Endothelial cell of umbilical vein (primary cell): ENCODE measurements at regions not wholly inside any gene's neighbourhood (a gene's known extent, or its start where the extent isn't known, plus 50 kb on each side); places are given as distances from the start of the nearest gene placed in this dataset.

Experiments
- BruUV-seq: library from RNA; stranded (reverse); fragments of 400-500 nt; replicated peaks from 2 replicates; lab custom pipeline; 2021; lab: Mats Ljungman, UMichigan
- CTCF ChIA-PET: fragments of 300-600, 350-600 bp; sonication (Branson Sonifier 250); formaldehyde crosslinking; loops from one replicate; lab custom pipeline; 2021; ENCODE audit warnings: antibody characterized with exemption, inconsistent platforms; lab: Charles Lee
- POLR2A ChIA-PET: fragments of 300-600, 350-600 bp; sonication (Branson Sonifier 250); formaldehyde crosslinking; loops from one replicate; lab custom pipeline; 2021; ENCODE audit warnings: antibody characterized with exemption, inconsistent platforms; lab: Charles Lee
- DNase-seq: peaks from one replicate; pipeline ENCODE4 v3.0.0-alpha.2; 2011; ENCODE audit warnings: low read depth, low spot score
- FAIRE-seq: peaks from 2 replicates; lab custom pipeline; 2011; peaks lifted over from hg19 to GRCh38; lab: Jason Lieb, UNC
- H2AFZ ChIP-seq: 2 replicates; pipeline ENCODE4 v1.6.0; 2012; ENCODE audit warnings: low read depth, low read length, control low read depth, inconsistent platforms
- H3K27ac ChIP-seq: 2 replicates; pipeline ENCODE4 v1.5.1; 2011; ENCODE audit warnings: low read depth, mild to moderate bottlenecking, control low read depth, low read length, moderate library complexity; ENCODE audit not compliant: insufficient read depth
- H3K27me3 ChIP-seq, 2 experiments: 2 replicates each; pipeline versions ENCODE4 v1.6.0 to v1.6.1; 2011; ENCODE audit warnings: low read length in 2 of 2, mixed read lengths in 1 of 2; ENCODE audit not compliant: control insufficient read depth in 2 of 2, insufficient read depth in 2 of 2
- H3K36me3 ChIP-seq, 2 experiments: 2 replicates in 1 of 2; 3 replicates in 1 of 2; pipeline ENCODE4 v1.5.1; 2011; ENCODE audit warnings: low read length in 2 of 2, mild to moderate bottlenecking in 1 of 2, moderate library complexity in 1 of 2; ENCODE audit not compliant: control insufficient read depth in 2 of 2, insufficient read depth in 2 of 2; ENCODE audit errors: extremely low read depth in 1 of 2
- H3K4me1 ChIP-seq: 3 replicates; pipeline ENCODE4 v1.5.1; 2011; ENCODE audit warnings: mild to moderate bottlenecking, low read length; ENCODE audit not compliant: control insufficient read depth, insufficient read depth; ENCODE audit errors: extremely low read depth
- H3K4me2 ChIP-seq: 2 replicates; pipeline ENCODE4 v1.6.1; 2011; ENCODE audit warnings: low read length, control low read depth, mixed read lengths; ENCODE audit not compliant: insufficient read depth
- H3K4me3 ChIP-seq, 3 experiments: fragments of 200-600 bp in 1 of 3; sonication (generic), shearing (Covaris generic) in 1 of 3; replicated peaks in 1 of 3; 2 replicates each; pipeline ENCODE4 v1.5.1; 2011 to 2016; ENCODE audit warnings: control low read depth in 3 of 3, low read length in 3 of 3, mild to moderate bottlenecking in 2 of 3, inconsistent platforms in 1 of 3, low read depth in 1 of 3, moderate library complexity in 1 of 3; ENCODE audit not compliant: insufficient read depth in 1 of 3
- H3K79me2 ChIP-seq: 2 replicates; pipeline ENCODE4 v1.6.0; 2012; ENCODE audit warnings: low read length, inconsistent platforms; ENCODE audit not compliant: control insufficient read depth, insufficient read depth
- H3K9ac ChIP-seq: replicated peaks from 2 replicates; pipeline ENCODE3; 2011; ENCODE audit warnings: low read length, control low read depth; ENCODE audit not compliant: insufficient read depth; ENCODE audit errors: extremely low read depth
- H3K9me1 ChIP-seq: replicated peaks from 3 replicates; pipeline ENCODE4 v1.6.0; 2011; ENCODE audit warnings: mild to moderate bottlenecking, low read length; ENCODE audit not compliant: control insufficient read depth, insufficient read depth; ENCODE audit errors: extremely low read depth
- H3K9me3 ChIP-seq: replicated peaks from 2 replicates; pipeline ENCODE4 v1.5.1; 2012; ENCODE audit warnings: low read length, inconsistent platforms; ENCODE audit not compliant: control insufficient read depth, insufficient read depth
- H4K20me1 ChIP-seq: replicated peaks from 2 replicates; pipeline ENCODE3; 2011; ENCODE audit warnings: mild to moderate bottlenecking, low read length; ENCODE audit not compliant: control insufficient read depth, insufficient read depth; ENCODE audit errors: extremely low read depth
- FOS ChIP-seq: IDR thresholded peaks from 2 replicates; pipeline ENCODE4 v1.6.1; 2011; ENCODE audit warnings: mild to moderate bottlenecking, low read length, moderate library complexity, borderline replicate concordance; ENCODE audit not compliant: insufficient read depth
- GATA2 ChIP-seq: IDR thresholded peaks from 2 replicates; pipeline ENCODE4 v1.7.0; 2011; ENCODE audit warnings: low read depth, mild to moderate bottlenecking, moderate library complexity, mixed read lengths, low read length; ENCODE audit not compliant: insufficient read length, insufficient read depth
- JUN ChIP-seq: IDR thresholded peaks from 2 replicates; pipeline ENCODE4 v1.6.1; 2011; ENCODE audit warnings: borderline replicate concordance, low read depth; ENCODE audit not compliant: insufficient read length, insufficient read depth
- MYC ChIP-seq: IDR thresholded peaks from one replicate; pipeline ENCODE4 v1.6.1; 2011; ENCODE audit warnings: mild to moderate bottlenecking, low read depth, low read length
- POLR2A ChIP-seq: IDR thresholded peaks from 2 replicates; pipeline ENCODE4 v1.6.1; 2012; ENCODE audit warnings: low read depth, mild to moderate bottlenecking, control low read depth, low read length
- POLR2AphosphoS5 ChIP-seq: IDR thresholded peaks from 2 replicates; pipeline ENCODE4 v1.6.1; 2012; ENCODE audit warnings: low read depth, mild to moderate bottlenecking, control low read depth, low read length, moderate library complexity; ENCODE audit not compliant: insufficient read depth
- dilution Hi-C: fragments of 300-500 bp; cut with MboI; formaldehyde crosslinking; loops from one replicate; pipeline ENCODE4 v1.15.0; 2019; ENCODE audit warnings: low sequenced_read_pairs; ENCODE audit not compliant: extremely low pct_ligation_motif_present
- intact Hi-C: fragments of 100-400 bp; cut with micrococcal nuclease; formaldehyde crosslinking; loops from one replicate; pipeline ENCODE4 v1.10.0; 2022
- TF ChIP-seq, protein P1 (sequence below): IDR thresholded peaks from 2 replicates; pipeline ENCODE4 v1.6.1; 2011; ENCODE audit not compliant: insufficient read depth, insufficient read length
- TF ChIP-seq, protein P2 (sequence below), 2 donors: IDR thresholded peaks; 1 replicate in 1 of 2; 2 replicates in 1 of 2; pipeline ENCODE4 v1.5.1; 2011; ENCODE audit warnings: low read length in 2 of 2, mild to moderate bottlenecking in 2 of 2, moderate library complexity in 2 of 2, control low read depth in 1 of 2, inconsistent platforms in 1 of 2, low read depth in 1 of 2; ENCODE audit not compliant: insufficient read depth in 1 of 2; ENCODE audit errors: extremely low read depth in 1 of 2

DNA sequence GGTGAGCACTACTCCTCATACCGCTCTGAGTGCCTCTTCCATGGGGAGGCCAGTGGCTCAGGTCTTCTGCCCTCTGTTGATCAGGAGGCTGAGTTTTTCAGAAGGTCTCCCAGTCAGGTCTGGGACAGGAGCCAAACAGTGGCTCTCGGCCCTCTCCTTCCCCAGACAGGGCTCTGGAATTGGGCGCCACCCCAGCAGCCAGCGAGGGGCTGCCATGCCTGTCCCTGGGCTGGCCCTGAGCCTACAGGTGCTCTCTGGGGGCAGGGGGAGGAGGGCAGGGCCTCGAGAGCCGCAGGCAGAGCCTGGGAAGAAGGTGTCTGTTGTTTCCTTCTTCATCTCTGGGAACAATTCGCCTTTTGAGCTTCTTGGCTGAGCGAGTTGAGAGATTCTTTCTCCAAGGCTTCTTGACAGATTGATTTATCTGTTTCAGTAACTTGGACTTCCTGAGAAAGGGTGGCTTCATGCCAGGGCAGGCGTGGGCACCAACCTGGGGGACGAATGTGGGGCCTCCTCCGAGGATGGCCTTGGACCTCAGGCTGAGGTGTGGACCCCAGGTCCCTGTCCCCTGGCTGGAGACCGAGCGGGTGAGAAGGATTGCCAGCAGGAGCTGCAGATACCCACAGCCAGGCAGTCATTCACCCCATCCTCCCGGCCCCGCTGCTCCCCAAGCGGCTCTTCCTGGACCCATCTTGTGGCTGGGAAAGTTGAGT, 64.7 kb upstream of the GLI2 start:
- H3K4me1 ChIP-seq = peaks cover 7% of the 10 kb centered on the region
- H3K4me3 ChIP-seq = no peak overlapping the region
- no peaks in the 10 kb centered on the region for H3K79me2 ChIP-seq
- no peaks in the 10 kb centered on the region for H3K36me3 ChIP-seq
- no peak overlapping the region for H3K9ac ChIP-seq
- BruUV-seq = no TSS peak
- CTCF ChIA-PET = interaction anchor here (0.9 to 2.4 kb wide), 6 partner anchors 10 to 329 kb away, joined by 3 to 9 read pairs (median 4); no protein-coding TSS in a partner anchor
- H3K9me3 ChIP-seq = peaks cover 1% of the 10 kb centered on the region
- H3K27me3 ChIP-seq = peaks cover 4 to 7% of the 10 kb centered on the region in 2 experiments
- FAIRE-seq (no peak), DNase-seq (no peak)
- no peak overlapping the region for H2AFZ ChIP-seq
- dilution Hi-C loops (no loop called here), intact Hi-C loops (loop anchor here (10.0 kb wide), 1 partner anchor 226 kb away; no protein-coding TSS in a partner anchor)
- H3K4me2 ChIP-seq = no peak overlapping the region
- H4K20me1 ChIP-seq = no peaks in the 10 kb centered on the region
- no peaks in the 10 kb centered on the region for H3K9me1 ChIP-seq
- no peak overlapping the region for H3K27ac ChIP-seq
- TF ChIP-seq POLR2A (no peak), FOS (no peak), MYC (no peak), POLR2AphosphoS5 (no peak), JUN (no peak), GATA2 (no peak)
- TF ChIP-seq, protein P1, sequence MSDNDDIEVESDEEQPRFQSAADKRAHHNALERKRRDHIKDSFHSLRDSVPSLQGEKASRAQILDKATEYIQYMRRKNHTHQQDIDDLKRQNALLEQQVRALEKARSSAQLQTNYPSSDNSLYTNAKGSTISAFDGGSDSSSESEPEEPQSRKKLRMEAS = no peak
- TF ChIP-seq, protein P2, sequence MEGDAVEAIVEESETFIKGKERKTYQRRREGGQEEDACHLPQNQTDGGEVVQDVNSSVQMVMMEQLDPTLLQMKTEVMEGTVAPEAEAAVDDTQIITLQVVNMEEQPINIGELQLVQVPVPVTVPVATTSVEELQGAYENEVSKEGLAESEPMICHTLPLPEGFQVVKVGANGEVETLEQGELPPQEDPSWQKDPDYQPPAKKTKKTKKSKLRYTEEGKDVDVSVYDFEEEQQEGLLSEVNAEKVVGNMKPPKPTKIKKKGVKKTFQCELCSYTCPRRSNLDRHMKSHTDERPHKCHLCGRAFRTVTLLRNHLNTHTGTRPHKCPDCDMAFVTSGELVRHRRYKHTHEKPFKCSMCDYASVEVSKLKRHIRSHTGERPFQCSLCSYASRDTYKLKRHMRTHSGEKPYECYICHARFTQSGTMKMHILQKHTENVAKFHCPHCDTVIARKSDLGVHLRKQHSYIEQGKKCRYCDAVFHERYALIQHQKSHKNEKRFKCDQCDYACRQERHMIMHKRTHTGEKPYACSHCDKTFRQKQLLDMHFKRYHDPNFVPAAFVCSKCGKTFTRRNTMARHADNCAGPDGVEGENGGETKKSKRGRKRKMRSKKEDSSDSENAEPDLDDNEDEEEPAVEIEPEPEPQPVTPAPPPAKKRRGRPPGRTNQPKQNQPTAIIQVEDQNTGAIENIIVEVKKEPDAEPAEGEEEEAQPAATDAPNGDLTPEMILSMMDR (IDR thresholded peaks at IDR 0.05; ENCODE audit: extremely low read depth in 1 of 2, insufficient read depth in 1 of 2, low read depth in 1 of 2, low read length in 2 of 2) = no peak
- POLR2A ChIA-PET = no interaction called here
